GM19025 (cell line): ENCODE measurements at regions not wholly inside any gene's neighbourhood (a gene's known extent, or its start where the extent isn't known, plus 50 kb on each side); places are given as distances from the start of the nearest gene placed in this dataset.
"Not testable (repeated sequence)": the region's sequence is repeated elsewhere in the genome, so short reads cannot be mapped to it uniquely, and the experiment has no call there.

Experiments used
- ATAC-seq: cut with Tn5 transposase; IDR thresholded peaks from one replicate; pipeline ENCODE4 v1.9.1; 2021; ENCODE audit warnings: mild to moderate bottlenecking, low read depth, moderate library complexity; ENCODE audit not compliant: unreplicated experiment

GRCh38 chr1:165147799-165148198 is 208.7 kb downstream of the LMX1A start:
- no peak for ATAC-seq

- ATAC-seq, result peak; percentile 60
These were observed 211.6 kb downstream of the LMX1A start for GRCh38 chr1:165144757-165145397.

- no peak for ATAC-seq
These were observed 213.0 kb downstream of the LMX1A start for GRCh38 chr1:165143437-165144065.

- no peak for ATAC-seq
These were observed 217.6 kb downstream of the LMX1A start for GRCh38 chr1:165138960-165139359.

- ATAC-seq, result no peak
These were observed 218.8 kb downstream of the LMX1A start for GRCh38 chr1:165137551-165138316.

GRCh38 chr1:165134431-165134830 is 222.1 kb downstream of the LMX1A start:
- no peak for ATAC-seq

GRCh38 chr1:165129568-165130164 is 226.8 kb downstream of the LMX1A start:
- peak; percentile 51 for ATAC-seq

GRCh38 chr1:165124772-165125171 is 231.7 kb downstream of the LMX1A start:
- no peak for ATAC-seq

GRCh38 chr1:165119086-165119485 is 237.4 kb downstream of the LMX1A start:
- no peak for ATAC-seq

GRCh38 chr1:165117482-165117881 is 239.0 kb downstream of the LMX1A start:
- no peak for ATAC-seq

GRCh38 chr1:165116732-165117131 is 239.8 kb downstream of the LMX1A start:
- no peak for ATAC-seq

GRCh38 chr1:165116171-165116570 is 240.3 kb downstream of the LMX1A start:
- ATAC-seq, result no peak

GRCh38 chr1:165114889-165115285 is 241.6 kb downstream of the LMX1A start:
- no peak for ATAC-seq

GRCh38 chr1:165114022-165114888 is 242.3 kb downstream of the LMX1A start:
- no peak for ATAC-seq

GRCh38 chr1:165112260-165112659 is 244.3 kb downstream of the LMX1A start:
- ATAC-seq, result no peak

- ATAC-seq, result no peak
These were observed 247.5 kb downstream of the LMX1A start for GRCh38 chr1:165109013-165109412.

GRCh38 chr1:165092542-165093162 is 263.9 kb downstream of the LMX1A start:
- not testable (repeated sequence) for ATAC-seq

- no peak for ATAC-seq
These were observed 276.1 kb downstream of the LMX1A start for GRCh38 chr1:165080253-165080896.

GRCh38 chr1:165078391-165078790 is 278.1 kb downstream of the LMX1A start:
- ATAC-seq, result no peak
